ENCODE measurements at regions not wholly inside any gene's neighbourhood (a gene's known extent, or its start where the extent isn't known, plus 50 kb on each side); places are given as distances from the start of the nearest gene placed in this dataset.

DNA sequence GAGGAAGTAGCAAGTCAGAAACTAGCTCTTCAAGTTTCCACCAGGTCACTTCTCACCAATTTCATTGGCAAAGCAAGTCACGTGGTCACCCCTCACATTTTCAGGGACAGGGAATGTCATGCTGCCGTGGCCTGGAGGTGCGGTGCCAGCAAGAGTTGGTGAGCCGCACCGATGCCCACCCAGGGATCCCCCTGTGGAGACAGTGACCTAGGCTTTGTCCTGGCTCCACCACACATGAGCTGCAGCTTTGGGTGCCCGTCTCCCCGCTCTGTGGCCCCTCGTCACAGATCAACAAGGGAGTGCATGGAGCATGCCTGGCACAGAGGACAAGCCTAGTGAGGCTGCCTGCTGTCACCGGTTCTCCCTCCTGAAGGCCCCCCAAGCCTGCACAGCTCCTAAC is 226.7 kb upstream of the PPP2R2D start:
- DNase-seq, result no peak

GRCh38 chr10:131675104-131675503 is 225.7 kb upstream of the PPP2R2D start:
- DNase-seq, result no peak

DNA sequence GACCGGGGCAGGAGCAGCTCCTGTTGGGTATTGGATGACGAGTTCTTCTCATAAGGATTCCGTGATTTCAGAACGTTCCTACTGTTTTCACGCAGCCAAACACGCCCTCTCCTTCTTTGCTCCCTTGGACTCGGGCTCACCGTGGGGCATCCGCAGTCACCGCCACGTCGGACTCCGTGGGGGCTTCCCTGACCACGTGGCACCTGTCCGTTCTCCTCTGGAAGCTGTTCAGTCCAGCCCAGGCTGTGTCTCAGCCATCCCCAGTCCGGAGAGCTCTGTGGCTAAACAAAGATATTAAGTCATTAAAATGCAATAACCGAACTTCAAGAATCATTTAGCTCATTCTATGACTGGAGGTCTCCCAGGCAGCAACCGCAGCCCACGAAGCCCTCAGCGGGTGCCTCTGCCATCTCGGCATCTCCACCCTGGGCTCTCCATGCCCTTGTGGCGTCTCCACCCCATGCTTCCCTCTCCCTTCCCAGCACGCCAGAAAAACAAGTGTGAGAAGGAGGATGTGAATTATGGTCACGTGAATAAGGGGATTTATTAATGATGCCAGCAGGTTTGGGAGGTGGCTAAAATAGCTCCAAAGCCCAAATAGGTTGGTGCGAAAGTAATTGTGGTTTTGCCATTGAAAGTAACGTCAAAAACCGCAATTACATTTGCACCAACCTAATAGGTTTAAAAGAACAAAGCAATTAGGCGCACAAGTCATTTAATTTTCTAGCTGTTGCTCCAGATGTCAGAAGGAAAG is 224.6 kb upstream of the PPP2R2D start:
- DNase-seq, result no peak

DNA sequence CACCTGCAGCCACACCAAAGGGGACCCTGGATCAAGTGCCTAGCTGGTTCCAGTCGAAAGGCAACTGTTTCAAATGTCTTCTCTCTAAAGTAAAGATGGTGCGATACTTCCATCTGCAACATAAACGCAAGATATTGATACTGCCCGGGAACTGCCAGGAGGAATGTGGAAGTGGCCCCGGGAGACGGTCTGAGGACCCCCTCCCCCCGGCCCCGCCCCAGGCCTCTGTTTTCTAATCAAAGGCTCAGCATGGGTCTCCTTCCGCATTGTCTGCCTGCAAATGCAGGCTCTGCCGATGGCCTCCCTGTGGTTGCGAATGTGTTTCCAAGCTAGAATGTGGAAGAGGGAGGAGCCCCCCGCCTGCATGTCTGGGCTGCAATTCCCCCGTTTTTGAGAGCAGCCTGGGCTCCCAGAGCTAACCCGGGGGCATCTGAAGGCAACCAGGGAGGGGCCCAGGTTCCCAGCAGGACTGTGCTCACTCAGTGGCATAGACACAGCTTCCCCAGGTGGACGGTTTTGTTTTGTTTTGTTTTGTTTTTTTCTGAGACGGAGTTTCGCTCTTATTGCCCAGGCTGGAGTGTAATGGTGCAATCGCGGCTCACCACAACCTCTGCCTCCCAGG is 223.9 kb upstream of the PPP2R2D start:
- DNase-seq, result no peak

- DNase-seq, result no peak
These were observed 223.1 kb upstream of the PPP2R2D start for GRCh38 chr10:131677671-131678070.

DNA sequence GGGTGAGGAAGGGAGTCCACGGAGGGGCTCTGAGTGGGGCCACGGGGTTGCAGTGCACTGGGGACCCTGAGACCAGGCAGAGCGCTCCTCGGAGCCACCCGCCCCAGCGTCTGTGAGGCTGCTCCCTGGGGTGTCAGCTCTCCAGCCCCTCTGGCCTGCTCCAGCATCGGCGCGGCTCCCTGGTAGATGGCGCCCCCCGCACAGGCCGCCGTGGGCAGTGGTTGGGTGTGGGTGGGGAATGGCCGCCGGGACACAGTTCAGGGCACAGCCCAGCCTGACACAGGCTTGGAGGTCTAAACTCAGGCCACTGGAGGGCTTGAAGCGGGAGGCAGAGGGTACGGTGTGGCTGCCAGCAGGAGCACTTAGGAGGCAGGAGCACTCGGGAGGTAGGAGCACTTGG is 222.6 kb upstream of the PPP2R2D start:
- DNase-seq, result no peak

DNA sequence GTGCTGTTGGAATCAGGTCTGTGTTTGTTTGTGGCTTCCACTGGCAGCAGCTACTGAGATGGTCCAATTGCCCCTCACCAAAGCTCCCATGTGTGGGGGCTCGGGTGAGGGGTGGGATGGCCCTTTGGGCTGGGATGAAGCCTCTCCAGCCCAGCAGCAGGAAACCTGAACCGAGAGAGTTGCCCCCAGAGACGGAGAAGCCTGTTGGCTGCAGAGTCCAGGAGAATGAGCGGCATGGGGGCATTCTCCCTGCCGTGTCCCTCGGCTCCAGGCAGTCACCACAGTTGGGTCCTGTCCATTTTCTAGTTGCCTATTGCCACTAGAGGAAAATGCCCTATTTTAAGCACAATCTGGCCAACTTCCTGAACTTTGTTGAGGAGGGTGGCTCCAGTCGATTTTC is 222.2 kb upstream of the PPP2R2D start:
- no peak for DNase-seq

DNA sequence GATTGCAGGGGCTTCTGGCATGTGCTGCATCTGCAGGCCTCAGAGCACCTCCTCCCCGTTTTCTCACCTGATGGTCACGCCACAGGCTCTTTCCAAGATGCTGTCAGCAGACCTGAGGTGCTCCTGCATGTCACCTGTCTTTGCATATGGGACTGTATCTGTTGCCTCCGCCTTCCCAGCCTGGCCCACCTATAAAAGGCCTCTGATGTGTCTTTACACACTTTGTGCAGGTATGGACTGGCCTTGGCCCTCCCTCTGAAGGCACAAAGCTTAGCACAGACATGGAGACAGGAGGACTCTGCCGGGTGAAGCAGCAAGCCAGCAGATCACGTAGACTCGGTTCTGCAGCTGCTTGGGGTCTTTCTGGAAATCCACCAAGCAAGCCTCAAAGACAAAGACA is 220.9 kb upstream of the PPP2R2D start:
- no peak for DNase-seq

DNA sequence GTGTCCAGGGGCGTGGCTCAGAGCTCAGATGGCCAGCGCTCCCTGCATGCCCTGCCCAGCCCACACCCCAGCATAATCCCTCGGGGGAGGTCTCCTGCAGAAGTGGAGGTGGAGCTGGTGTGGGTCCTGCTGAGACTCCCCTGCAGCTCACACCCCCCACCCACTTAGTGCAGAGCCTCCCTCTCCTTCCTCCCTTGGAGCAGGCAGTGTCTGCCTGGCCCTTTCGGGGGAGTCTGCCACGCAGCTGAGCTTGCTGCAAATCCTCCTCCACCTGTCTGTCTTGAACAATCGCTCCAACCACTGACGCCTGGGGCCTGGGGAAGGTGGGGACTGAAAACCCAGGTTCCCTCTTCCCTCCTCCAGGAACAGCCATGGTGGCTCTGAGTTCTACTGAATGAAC is 219.7 kb upstream of the PPP2R2D start:
- no peak for DNase-seq

DNA sequence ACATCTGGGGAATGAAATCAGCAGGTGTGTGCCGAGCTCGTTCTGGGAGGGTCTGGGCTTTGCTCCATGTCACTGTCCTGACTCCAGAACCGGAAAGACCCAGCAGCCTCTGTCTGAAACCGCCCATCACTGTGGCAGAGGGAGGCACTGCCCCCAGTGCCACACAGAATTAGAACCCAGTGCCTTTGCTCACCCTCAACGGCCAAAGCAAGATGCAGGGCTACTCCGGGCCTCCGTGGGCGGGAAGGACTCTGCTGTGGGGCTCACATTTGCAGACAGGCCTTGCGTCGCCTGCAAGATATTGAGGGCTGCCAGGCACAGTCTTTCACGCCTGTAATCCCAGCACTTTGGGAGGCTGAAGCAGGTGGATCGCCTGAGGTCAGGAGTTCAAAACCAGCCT is 219.2 kb upstream of the PPP2R2D start:
- DNase-seq, result no peak

DNA sequence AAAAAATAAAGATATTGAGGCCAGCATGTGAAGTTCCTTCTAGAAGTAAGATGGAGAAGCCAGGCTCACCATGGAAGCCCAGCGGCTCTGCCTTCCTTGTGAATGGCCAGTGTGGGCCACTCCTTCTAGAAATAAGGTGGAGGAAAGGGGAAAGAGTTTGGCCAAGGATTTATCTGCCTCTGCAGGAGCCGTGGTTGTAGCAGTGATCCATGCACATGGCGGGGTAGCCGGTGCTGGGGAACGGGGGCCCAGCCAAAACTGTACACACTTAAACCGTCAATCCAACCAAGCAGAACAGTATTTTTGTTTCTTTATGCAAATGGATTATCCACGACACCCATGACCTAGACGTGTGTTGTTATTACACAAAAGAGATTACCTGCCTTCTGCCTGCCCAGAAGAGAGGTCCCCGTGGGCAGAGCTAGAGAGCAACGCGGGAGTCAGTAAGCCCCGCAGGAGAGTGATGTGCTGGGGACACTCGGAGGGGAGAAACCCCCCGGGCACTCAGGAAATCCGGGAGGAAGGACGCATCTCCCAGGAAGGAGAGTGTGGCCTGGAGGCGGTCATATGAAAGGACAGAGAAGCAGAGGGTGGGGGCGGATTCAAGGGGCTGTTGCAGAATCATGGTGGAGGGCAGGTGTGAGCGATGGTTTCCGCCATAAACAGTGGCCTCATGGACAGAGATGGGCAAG is 218.4 kb upstream of the PPP2R2D start:
- no peak for DNase-seq

DNA sequence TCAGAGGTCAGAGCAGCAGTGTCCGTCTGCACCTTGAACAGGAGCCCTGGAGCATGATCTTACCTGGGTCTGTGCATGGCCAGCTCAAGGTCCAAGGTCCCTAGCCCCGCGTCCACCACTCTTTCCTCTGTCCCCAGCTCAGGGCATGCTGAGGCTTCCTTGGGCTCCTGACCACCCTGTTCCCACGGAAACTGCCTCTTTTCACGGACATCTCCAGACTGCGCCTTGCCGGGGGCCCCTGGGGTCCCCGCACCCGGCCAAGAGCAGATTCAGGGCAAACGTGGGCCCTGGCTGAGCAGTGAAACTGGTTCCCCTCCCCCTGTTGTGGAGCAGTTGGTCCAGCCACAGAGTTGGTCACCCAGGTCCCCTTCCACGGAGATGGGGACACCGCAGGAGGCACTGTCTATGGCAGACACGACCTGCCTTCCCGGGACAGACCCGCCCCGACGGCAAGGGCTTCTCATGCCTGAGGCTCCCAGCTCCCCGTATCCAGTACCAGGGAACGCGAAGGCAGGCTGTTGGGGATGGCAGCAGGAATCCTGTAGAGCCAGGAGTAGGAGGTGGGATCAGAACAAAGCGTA is 217.4 kb upstream of the PPP2R2D start:
- no peak for DNase-seq

DNA sequence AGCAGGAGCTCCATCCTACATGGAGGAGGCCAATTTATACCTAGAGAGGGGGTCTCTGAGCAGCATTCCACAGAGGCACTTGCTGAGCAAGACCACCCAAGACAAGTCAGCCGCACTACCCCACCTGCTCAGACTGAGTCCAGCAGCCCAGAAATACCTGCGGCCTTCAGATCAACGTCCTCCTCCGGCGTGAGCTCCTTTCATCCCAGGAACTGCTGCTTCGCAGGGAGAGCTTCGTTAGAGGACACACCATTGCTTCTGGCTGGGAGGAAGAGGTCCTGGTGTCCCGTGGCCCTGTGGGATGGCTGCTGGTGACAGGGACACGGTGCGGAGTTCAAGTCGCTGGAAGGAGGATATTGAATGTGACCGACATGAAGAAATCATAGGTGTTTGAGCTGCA is 216.9 kb upstream of the PPP2R2D start:
- DNase-seq, result no peak

- no peak for DNase-seq
These were observed 215.8 kb upstream of the PPP2R2D start for GRCh38 chr10:131685007-131685406.

DNA sequence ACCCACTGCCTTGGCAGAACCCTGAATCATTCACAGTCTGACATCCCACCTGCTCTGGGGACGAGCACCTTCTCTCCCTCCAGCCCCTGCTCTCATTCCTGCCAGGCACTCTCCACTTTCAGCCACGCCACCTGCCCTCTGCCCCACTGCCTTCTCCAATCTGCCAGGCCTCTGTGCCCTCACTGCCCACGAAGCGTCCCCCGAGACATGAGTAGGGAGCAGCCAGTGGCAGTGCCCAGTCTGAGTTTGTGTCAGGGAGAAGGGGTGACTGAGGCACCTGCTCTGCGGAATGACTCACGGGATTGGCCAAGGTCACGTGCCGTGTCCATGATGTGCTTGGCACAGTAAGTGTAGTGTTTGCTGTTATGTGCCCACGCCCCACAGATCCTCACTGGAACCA is 215.2 kb upstream of the PPP2R2D start:
- DNase-seq, result no peak

GRCh38 chr10:131686781-131687420 is 213.9 kb upstream of the PPP2R2D start:
- DNase-seq, result no peak

GRCh38 chr10:131688304-131688703 is 212.5 kb upstream of the PPP2R2D start:
- DNase-seq, result no peak

GRCh38 chr10:131689016-131689415 is 211.8 kb upstream of the PPP2R2D start:
- no peak for DNase-seq

DNA sequence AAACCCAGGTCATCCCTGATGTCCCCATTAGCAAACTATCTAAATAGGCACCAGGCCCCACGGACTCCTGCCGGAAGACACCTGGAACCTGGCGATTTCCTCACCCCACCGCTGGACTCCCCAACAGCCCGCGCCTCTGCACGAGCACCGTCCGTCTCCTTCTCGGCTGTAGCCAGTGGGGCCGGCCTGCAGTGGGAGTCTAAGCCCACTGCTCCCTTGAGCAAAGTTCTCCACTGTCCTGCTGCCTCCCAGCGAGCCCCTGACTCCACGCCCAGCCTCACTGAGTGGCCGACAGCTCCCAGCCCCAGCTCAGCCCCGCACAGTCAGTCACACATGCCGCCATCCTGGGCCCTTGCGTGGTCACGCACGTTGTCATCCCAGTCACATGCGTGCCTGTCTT is 211.3 kb upstream of the PPP2R2D start:
- DNase-seq, result no peak

GRCh38 chr10:131689954-131690757 is 210.7 kb upstream of the PPP2R2D start:
- no peak for DNase-seq

DNA sequence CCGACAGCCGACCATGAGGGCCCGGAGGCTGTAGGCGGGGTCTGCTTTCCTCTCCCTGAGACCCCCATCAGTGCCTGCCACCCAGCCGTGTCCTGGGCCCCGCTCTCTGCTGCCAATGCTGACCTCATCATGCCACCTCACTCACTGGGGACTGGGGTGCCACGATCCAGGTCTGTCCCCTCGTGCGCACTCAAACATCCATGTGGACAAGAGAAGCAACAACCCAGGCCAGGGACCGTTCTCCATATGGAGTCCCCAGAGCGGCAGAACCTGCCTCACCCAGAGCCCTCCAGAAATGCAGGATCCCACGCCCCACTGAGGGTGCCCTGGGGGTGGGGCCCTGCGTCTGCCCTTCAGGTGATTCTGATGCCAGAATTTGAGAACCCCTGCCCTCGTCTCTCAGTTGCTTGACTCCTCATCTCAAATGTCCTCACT is 210.0 kb upstream of the PPP2R2D start:
- no peak for DNase-seq
